HFFc6 (cell line): ENCODE measurements at regions not wholly inside any gene's neighbourhood (a gene's known extent, or its start where the extent isn't known, plus 50 kb on each side); places are given as distances from the start of the nearest gene placed in this dataset.

Experiments used
- DNase-seq: peaks from one replicate; pipeline ENCODE4 v3.0.0-alpha.2; 2018
- H3K27ac Mint-ChIP-seq: 2 replicates; pipeline ENCODE4 v1.8.0; 2020; ENCODE audit warnings: mild to moderate bottlenecking, mixed read lengths
- H3K27me3 Mint-ChIP-seq: 2 replicates; pipeline ENCODE4 v1.8.0; 2021; ENCODE audit warnings: mild to moderate bottlenecking, moderate library complexity, mixed read lengths; ENCODE audit not compliant: insufficient read depth
- H3K36me3 Mint-ChIP-seq: 2 replicates; pipeline ENCODE4 v1.8.0; 2021; ENCODE audit warnings: low read depth, mixed read lengths
- H3K4me1 Mint-ChIP-seq: 2 replicates; pipeline ENCODE4 v1.8.0; 2020; ENCODE audit warnings: low read depth, mixed read lengths
- H3K4me3 Mint-ChIP-seq: 2 replicates; pipeline ENCODE4 v1.8.0; 2020; ENCODE audit warnings: mild to moderate bottlenecking, moderate library complexity, mixed read lengths
- H3K9me3 Mint-ChIP-seq: 2 replicates; pipeline ENCODE4 v1.8.0; 2020; ENCODE audit warnings: mild to moderate bottlenecking, mixed read lengths
- CTCF ChIP-seq: fragments of 200-600 bp; sonication (generic); IDR thresholded peaks from 2 replicates; pipeline ENCODE4 v1.5.0; 2021; ENCODE audit warnings: antibody characterized with exemption, mild to moderate bottlenecking

GRCh38 chr5:53373451-53374158 lies 106.8 kb upstream of the FST start:
- H3K4me3 Mint-ChIP-seq = peak overlapping the region; percentile 23
- peak overlapping the region; percentile 91 for H3K27ac Mint-ChIP-seq
- DNase-seq = peak; percentile 76
- TF ChIP-seq CTCF = no peak
- peaks cover 21% of the 10 kb centered on the region; the same call in 1 of the 2 replicates for H3K36me3 Mint-ChIP-seq
- H3K4me1 Mint-ChIP-seq = peaks cover 76% of the 10 kb centered on the region
- H3K9me3 Mint-ChIP-seq = no peaks in the 10 kb centered on the region
- no peaks in the 10 kb centered on the region for H3K27me3 Mint-ChIP-seq

GRCh38 chr5:53376853-53377252 lies 103.6 kb upstream of the FST start:
- no peak overlapping the region for H3K27ac Mint-ChIP-seq
- peaks cover 75% of the 10 kb centered on the region for H3K4me1 Mint-ChIP-seq
- H3K36me3 Mint-ChIP-seq = peaks cover 15% of the 10 kb centered on the region; the same call in 1 of the 2 replicates
- H3K4me3 Mint-ChIP-seq = no peak overlapping the region
- DNase-seq = no peak
- H3K27me3 Mint-ChIP-seq = no peaks in the 10 kb centered on the region
- no peak for TF ChIP-seq CTCF
- no peaks in the 10 kb centered on the region for H3K9me3 Mint-ChIP-seq

GRCh38 chr5:53378190-53378589 lies 102.2 kb upstream of the FST start:
- H3K27me3 Mint-ChIP-seq = no peaks in the 10 kb centered on the region

GRCh38 chr5:53378590-53379247 lies 101.7 kb upstream of the FST start:
- peak; percentile 75 for DNase-seq
- peak overlapping the region; percentile 72 for H3K4me3 Mint-ChIP-seq
- no peaks in the 10 kb centered on the region for H3K27me3 Mint-ChIP-seq
- H3K27ac Mint-ChIP-seq = peak overlapping the region; percentile 81
- TF ChIP-seq CTCF = no peak
- peaks cover 60% of the 10 kb centered on the region for H3K4me1 Mint-ChIP-seq
- H3K9me3 Mint-ChIP-seq = no peaks in the 10 kb centered on the region
- peaks cover 21% of the 10 kb centered on the region; the same call in 1 of the 2 replicates for H3K36me3 Mint-ChIP-seq

More at GRCh38 chr5:53378190-53378589, 102.2 kb upstream of the FST start:
- H3K27ac Mint-ChIP-seq = peak overlapping the region; percentile 81
- H3K4me3 Mint-ChIP-seq = peak overlapping the region; percentile 72
- TF ChIP-seq CTCF = no peak
- peaks cover 65% of the 10 kb centered on the region for H3K4me1 Mint-ChIP-seq
- H3K9me3 Mint-ChIP-seq = no peaks in the 10 kb centered on the region
- peak; percentile 7 for DNase-seq
- peaks cover 21% of the 10 kb centered on the region; the same call in 1 of the 2 replicates for H3K36me3 Mint-ChIP-seq

GRCh38 chr5:53386341-53386740 lies 94.1 kb upstream of the FST start:
- DNase-seq = peak; percentile 43
- H3K27me3 Mint-ChIP-seq = no peaks in the 10 kb centered on the region
- peaks cover 39% of the 10 kb centered on the region for H3K9me3 Mint-ChIP-seq
- no peak overlapping the region for H3K4me3 Mint-ChIP-seq
- no peak for TF ChIP-seq CTCF
- H3K36me3 Mint-ChIP-seq = peaks cover 45% of the 10 kb centered on the region
- H3K4me1 Mint-ChIP-seq = peaks cover 39% of the 10 kb centered on the region
- peak overlapping the region; percentile 56 for H3K27ac Mint-ChIP-seq
